Mesothelial cell of epicardium (in vitro differentiated cells): ENCODE measurements at regions not wholly inside any gene's neighbourhood (a gene's known extent, or its start where the extent isn't known, plus 50 kb on each side); places are given as distances from the start of the nearest gene placed in this dataset.

ENCODE experiments used
- DNase-seq, 2 experiments: peaks; one replicate each; pipeline ENCODE4 v3.0.0; 2021; ENCODE audit warnings: low spot score in 2 of 2; ENCODE audit not compliant: unreplicated experiment in 2 of 2
- H3K27ac Mint-ChIP-seq: 2 replicates; pipeline ENCODE4 v1.8.0; 2021; ENCODE audit warnings: mixed read lengths
- H3K27me3 Mint-ChIP-seq: 2 replicates; pipeline ENCODE4 v1.8.0; 2021; ENCODE audit warnings: low read depth, mixed read lengths
- H3K36me3 Mint-ChIP-seq: 2 replicates; pipeline ENCODE4 v1.8.0; 2021; ENCODE audit warnings: mixed read lengths
- H3K4me1 Mint-ChIP-seq: 2 replicates; pipeline ENCODE4 v1.8.0; 2021; ENCODE audit warnings: mixed read lengths
- H3K4me3 Mint-ChIP-seq: 2 replicates; pipeline ENCODE4 v1.8.0; 2021; ENCODE audit warnings: mild to moderate bottlenecking, moderate library complexity, mixed read lengths
- H3K9me3 Mint-ChIP-seq: 2 replicates; pipeline ENCODE4 v1.8.0; 2021; ENCODE audit warnings: mixed read lengths
- CTCF ChIP-seq: fragments of 200-600 bp; sonication (generic); IDR thresholded peaks from one replicate; pipeline ENCODE4 v1.5.0; 2021; ENCODE audit warnings: antibody characterized with exemption; ENCODE audit not compliant: unreplicated experiment

- no peak overlapping the region for H3K27ac Mint-ChIP-seq
- DNase-seq = no peak
- H3K9me3 Mint-ChIP-seq = no peaks in the 10 kb centered on the region
- H3K36me3 Mint-ChIP-seq = no peaks in the 10 kb centered on the region
- TF ChIP-seq CTCF = no peak
- no peaks in the 10 kb centered on the region for H3K4me1 Mint-ChIP-seq
- peaks cover 1% of the 10 kb centered on the region for H3K27me3 Mint-ChIP-seq
- H3K4me3 Mint-ChIP-seq = no peak overlapping the region
Measured at GRCh38 chr6:98687752-98688151, 146.6 kb upstream of the POU3F2 start.

- DNase-seq = no peak
- Mint-ChIP-seq H3K27ac (no peak overlapping the region), H3K4me1 (no peaks in the 10 kb centered on the region), H3K9me3 (no peaks in the 10 kb centered on the region), H3K36me3 (no peaks in the 10 kb centered on the region), H3K4me3 (no peak overlapping the region), H3K27me3 (no peaks in the 10 kb centered on the region)
- no peak for TF ChIP-seq CTCF
Measured at GRCh38 chr6:98695091-98695801, 139.1 kb upstream of the POU3F2 start.

GRCh38 chr6:98711380-98711779 lies 123.0 kb upstream of the POU3F2 start:
- Mint-ChIP-seq H3K27ac (no peak overlapping the region), H3K4me1 (no peaks in the 10 kb centered on the region), H3K4me3 (no peak overlapping the region), H3K9me3 (no peaks in the 10 kb centered on the region), H3K36me3 (no peaks in the 10 kb centered on the region), H3K27me3 (peaks cover 3% of the 10 kb centered on the region)
- no peak for DNase-seq
- TF ChIP-seq CTCF = no peak

GRCh38 chr6:98716341-98716740 lies 118.0 kb upstream of the POU3F2 start:
- Mint-ChIP-seq H3K4me3 (no peak overlapping the region), H3K27me3 (peaks cover 10% of the 10 kb centered on the region), H3K4me1 (no peaks in the 10 kb centered on the region), H3K9me3 (no peaks in the 10 kb centered on the region), H3K36me3 (no peaks in the 10 kb centered on the region), H3K27ac (no peak overlapping the region)
- no peak for DNase-seq
- no peak for TF ChIP-seq CTCF

GRCh38 chr6:98717322-98717877 lies 117.0 kb upstream of the POU3F2 start:
- H3K4me1 Mint-ChIP-seq = no peaks in the 10 kb centered on the region
- H3K9me3 Mint-ChIP-seq = no peaks in the 10 kb centered on the region
- no peak overlapping the region for H3K27ac Mint-ChIP-seq
- TF ChIP-seq CTCF = no peak
- H3K36me3 Mint-ChIP-seq = no peaks in the 10 kb centered on the region
- no peak for DNase-seq
- peaks cover 10% of the 10 kb centered on the region for H3K27me3 Mint-ChIP-seq
- H3K4me3 Mint-ChIP-seq = no peak overlapping the region
